ENCODE measurements at regions not wholly inside any gene's neighbourhood (a gene's known extent, or its start where the extent isn't known, plus 50 kb on each side); places are given as distances from the start of the nearest gene placed in this dataset.

- no peak for TF ChIP-seq POLR2A (IDR thresholded peaks at IDR 0.05)
- TF ChIP-seq CTCF (IDR thresholded peaks at IDR 0.05) = no peak
These were observed 1041.8 kb downstream of the TBC1D22A start for GRCh38 chr22:47804281-47804680.

All from tibial nerve (tissue), 3 donors.